K562 (cell line): ENCODE measurements at regions not wholly inside any gene's neighbourhood (a gene's known extent, or its start where the extent isn't known, plus 50 kb on each side); places are given as distances from the start of the nearest gene placed in this dataset.
"Not testable (repeated sequence)": the region's sequence is repeated elsewhere in the genome, so short reads cannot be mapped to it uniquely, and the experiment has no call there.

Experiments
- ATAC-seq: fragments of 200-7000 bp; cut with Tn5 transposase; 3 replicates; pipeline ENCODE4 v1.9.1; 2020; ENCODE audit warnings: moderate library complexity
- BruUV-seq: library from RNA; stranded (reverse); fragments of 400-500 nt; replicated peaks from 2 replicates; lab custom pipeline; 2021; lab: Mats Ljungman, UMichigan
- CTCF ChIA-PET: fragments of 300-600 bp; formaldehyde crosslinking; extraction: SDS; loops from one replicate; lab custom pipeline; 2021; ENCODE audit warnings: low intra/inter-chr PET ratio; lab: Yijun Ruan, JAX
- POLR2A ChIA-PET: fragments of 300-600, 350-650 bp; sonication (Branson Sonifier 250); formaldehyde crosslinking; extraction: SDS; loops from one replicate; lab custom pipeline; 2021; ENCODE audit warnings: antibody characterized with exemption, inconsistent platforms; lab: Yijun Ruan, JAX
- DNase-seq, 4 experiments: peaks; one replicate each; pipeline versions ENCODE4 v3.0.0 to v3.0.0-alpha.2; 2011 to 2018; ENCODE audit warnings: low spot score in 3 of 4, mixed read lengths in 3 of 4; ENCODE audit errors: extremely low read depth in 1 of 4
- FAIRE-seq: peaks from 2 replicates; lab custom pipeline; 2011; peaks lifted over from hg19 to GRCh38; lab: Jason Lieb, UNC
- H2AFZ ChIP-seq: 2 replicates; pipeline ENCODE4 v1.6.0; 2011; ENCODE audit warnings: low read depth, low read length, control low read depth, inconsistent platforms
- H3K27ac ChIP-seq: fragments of 200-600 bp; 3 replicates; pipeline ENCODE4 v1.8.0; 2011; ENCODE audit warnings: low read depth, mild to moderate bottlenecking, control low read depth, inconsistent platforms, low read length, moderate library complexity, mixed read lengths; ENCODE audit errors: extremely low read depth
- H3K27me3 ChIP-seq, 2 experiments: fragments of 300-600 bp in 1 of 2; 2 replicates in 1 of 2; 3 replicates in 1 of 2; pipeline versions ENCODE4 v1.6.0 to v1.8.0; 2011; ENCODE audit warnings: inconsistent platforms in 2 of 2, low read length in 2 of 2, mild to moderate bottlenecking in 1 of 2, mixed read lengths in 1 of 2, moderate library complexity in 1 of 2; ENCODE audit not compliant: control insufficient read depth in 2 of 2, insufficient read depth in 2 of 2
- H3K36me3 ChIP-seq: fragments of 300-600 bp; 3 replicates; pipeline ENCODE4 v1.8.0; 2011; ENCODE audit warnings: mild to moderate bottlenecking, low read length, inconsistent platforms; ENCODE audit not compliant: control insufficient read depth, insufficient read depth
- H3K4me1 ChIP-seq, 2 experiments: fragments of 200-600 bp in 1 of 2; replicated peaks in 1 of 2; 2 replicates in 1 of 2; 3 replicates in 1 of 2; pipeline versions ENCODE4 v1.5.1 to v1.8.0; 2011; ENCODE audit warnings: inconsistent platforms in 2 of 2, low read length in 2 of 2, mild to moderate bottlenecking in 1 of 2, mixed read lengths in 1 of 2, moderate library complexity in 1 of 2; ENCODE audit not compliant: control insufficient read depth in 2 of 2, insufficient read depth in 2 of 2
- H3K4me2 ChIP-seq: 2 replicates; pipeline ENCODE4 v1.6.1; 2011; ENCODE audit warnings: low read length, control low read depth, inconsistent platforms, mixed read lengths; ENCODE audit not compliant: insufficient read depth
- H3K4me3 ChIP-seq: fragments of 200-600 bp; sonication (generic), shearing (Covaris generic); 2 replicates; pipeline ENCODE4 v1.5.1; 2016; ENCODE audit warnings: control low read depth, inconsistent platforms
- H3K79me2 ChIP-seq: fragments of 200-600 bp; 3 replicates; pipeline ENCODE4 v1.8.0; 2011; ENCODE audit warnings: low read length, inconsistent platforms; ENCODE audit not compliant: control insufficient read depth, insufficient read depth
- H3K9ac ChIP-seq, 2 experiments: 2 replicates each; pipeline versions ENCODE4 v1.6.0 to v1.6.1; 2011; ENCODE audit warnings: low read depth in 2 of 2, low read length in 2 of 2, control low read depth in 1 of 2, inconsistent platforms in 1 of 2, mild to moderate bottlenecking in 1 of 2, mixed read lengths in 1 of 2; ENCODE audit not compliant: insufficient read depth in 1 of 2
- H3K9me1 ChIP-seq: one replicate; pipeline ENCODE4 v1.6.0; 2011; ENCODE audit warnings: inconsistent platforms, mild to moderate bottlenecking, low read length, moderate library complexity; ENCODE audit not compliant: control insufficient read depth, insufficient read depth
- H3K9me3 ChIP-seq: replicated peaks from 2 replicates; pipeline ENCODE4 v1.5.1; 2011; ENCODE audit warnings: low read depth, low read length, inconsistent platforms; ENCODE audit not compliant: control insufficient read depth, insufficient read depth
- H4K20me1 ChIP-seq: replicated peaks from 2 replicates; pipeline ENCODE4 v1.6.1; 2011; ENCODE audit warnings: low read length, inconsistent platforms, mixed read lengths; ENCODE audit not compliant: control insufficient read depth, insufficient read depth
- HOMEZ ChIP-seq: fragments of 250-450 bp; sonication (Bioruptor Pico); IDR thresholded peaks from 2 replicates; pipeline ENCODE4 v1.4.0; 2020; ENCODE audit warnings: mild to moderate bottlenecking, moderate library complexity
- SMAD1 ChIP-seq: fragments of 150-350 bp; IDR thresholded peaks from 2 replicates; pipeline ENCODE4 v1.6.1; 2014; ENCODE audit warnings: low read length, low read depth; ENCODE audit not compliant: partially characterized antibody
- WGBS: fragments of 100-300 bp; shearing (Covaris generic); methylation state at CpG from one replicate; pipeline ENCODE4 v1.1.6; 2016; ENCODE audit warnings: low coverage, mixed read lengths; ENCODE audit not compliant: insufficient coverage; ENCODE audit errors: missing lambda C conversion rate; 5-methylcytosine and 5-hydroxymethylcytosine counted together
- in situ Hi-C: fragments of 300-500 bp; cut with MboI; formaldehyde crosslinking; loops from 4 replicates; pipeline ENCODE4 v1.15.0; 2018; ENCODE audit warnings: inconsistent platforms, mixed read lengths
- intact Hi-C: fragments of 100-400 bp; cut with micrococcal nuclease; formaldehyde crosslinking; loops from 2 replicates; pipeline ENCODE4 v1.14.2; 2022

- TF ChIP-seq SMAD1 = no peak
- no peak for TF ChIP-seq HOMEZ (CRISPR knock-in tag)
Observed at GRCh38 chr4:160117686-160118085, 1014.8 kb downstream of the RAPGEF2 start (continued).

GRCh38 chr4:160125576-160126287 lies 1022.9 kb downstream of the RAPGEF2 start:
- H3K9me1 ChIP-seq, H3K9ac ChIP-seq, FAIRE-seq, H2AFZ ChIP-seq, H3K4me1 ChIP-seq, DNase-seq, H3K36me3 ChIP-seq, H3K27me3 ChIP-seq, BruUV-seq, intact Hi-C loops, H3K9me3 ChIP-seq, ATAC-seq, H4K20me1 ChIP-seq, H3K79me2 ChIP-seq, H3K4me2 ChIP-seq, H3K27ac ChIP-seq, in situ Hi-C loops, POLR2A ChIA-PET, H3K4me3 ChIP-seq, CTCF ChIA-PET: not testable (repeated sequence)
- WGBS = 0% methylated on average over 3 of the region's 24 CpGs
